Neuron (in vitro differentiated cells): ENCODE measurements at regions not wholly inside any gene's neighbourhood (a gene's known extent, or its start where the extent isn't known, plus 50 kb on each side); places are given as distances from the start of the nearest gene placed in this dataset.
"Not testable (repeated sequence)": the region's sequence is repeated elsewhere in the genome, so short reads cannot be mapped to it uniquely, and the experiment has no call there.

Experiments
- H2AFZ ChIP-seq: one replicate; pipeline ENCODE4 v1.6.1; 2013; ENCODE audit warnings: low read depth, mild to moderate bottlenecking, inconsistent platforms, low read length, moderate library complexity
- H3K27me3 ChIP-seq: one replicate; pipeline ENCODE4 v1.6.1; 2013; ENCODE audit warnings: low read length; ENCODE audit not compliant: insufficient read depth
- H3K36me3 ChIP-seq: one replicate; pipeline ENCODE4 v1.6.1; 2013; ENCODE audit warnings: low read length; ENCODE audit not compliant: insufficient read depth
- H3K4me1 ChIP-seq: one replicate; pipeline ENCODE4 v1.6.1; 2013; ENCODE audit warnings: low read length; ENCODE audit not compliant: insufficient read depth
- H3K4me3 ChIP-seq: 2 replicates; pipeline ENCODE4 v1.5.1; 2013; ENCODE audit warnings: mild to moderate bottlenecking, low read length, moderate library complexity
- H3K9me3 ChIP-seq: one replicate; pipeline ENCODE4 v1.6.1; 2013; ENCODE audit warnings: low read length

- H3K4me3 ChIP-seq = no peak overlapping the region
These were observed 181.7 kb downstream of the C9orf50 start for GRCh38 chr9:129439242-129439641.

DNA sequence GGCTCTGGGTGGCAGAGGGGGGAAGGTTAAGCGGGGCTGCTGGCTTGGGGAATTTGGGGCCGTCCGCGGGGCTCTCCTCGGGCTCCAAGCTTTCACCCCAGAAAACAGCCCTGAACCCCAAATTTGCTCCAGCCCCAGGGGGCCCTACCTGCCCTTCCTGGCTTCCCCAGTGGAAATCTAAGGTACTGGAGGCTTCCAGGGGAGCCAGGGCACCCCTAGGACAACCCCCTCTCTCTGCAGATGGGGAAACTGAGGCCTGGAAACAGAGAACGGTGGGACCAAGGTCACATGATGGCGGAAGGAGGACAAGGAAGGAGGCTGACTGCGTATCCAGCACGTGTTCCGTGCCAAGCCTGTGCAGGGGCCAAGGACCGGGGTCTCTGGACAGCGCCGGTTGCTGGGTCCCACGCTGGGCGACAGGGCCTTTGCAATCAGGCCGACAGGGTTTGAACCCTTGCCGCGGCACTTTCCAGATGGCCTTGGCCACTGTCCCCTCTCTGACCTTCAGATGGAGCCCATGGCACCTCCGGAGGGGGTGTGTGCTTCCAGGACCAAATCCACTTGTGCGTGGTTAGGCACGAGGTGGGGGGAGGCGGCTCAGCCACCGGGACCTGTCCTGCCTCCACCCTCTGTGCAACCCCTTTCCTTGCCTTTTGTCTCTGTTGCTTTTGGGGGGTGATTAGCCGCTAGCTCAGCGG is 183.1 kb downstream of the C9orf50 start:
- Histone ChIP-seq H3K27me3 (no peaks in the 10 kb centered on the region), H3K4me1 (peaks cover 19% of the 10 kb centered on the region), H3K36me3 (no peaks in the 10 kb centered on the region), H3K4me3 (peak overlapping the region; percentile 46), H3K9me3 (no peaks in the 10 kb centered on the region), H2AFZ (peak overlapping the region; percentile 90)

More at GRCh38 chr9:129439242-129439641, 181.7 kb downstream of the C9orf50 start:
- Histone ChIP-seq H2AFZ (no peak overlapping the region), H3K36me3 (no peaks in the 10 kb centered on the region), H3K9me3 (no peaks in the 10 kb centered on the region), H3K4me1 (peaks cover 19% of the 10 kb centered on the region), H3K27me3 (no peaks in the 10 kb centered on the region)

DNA sequence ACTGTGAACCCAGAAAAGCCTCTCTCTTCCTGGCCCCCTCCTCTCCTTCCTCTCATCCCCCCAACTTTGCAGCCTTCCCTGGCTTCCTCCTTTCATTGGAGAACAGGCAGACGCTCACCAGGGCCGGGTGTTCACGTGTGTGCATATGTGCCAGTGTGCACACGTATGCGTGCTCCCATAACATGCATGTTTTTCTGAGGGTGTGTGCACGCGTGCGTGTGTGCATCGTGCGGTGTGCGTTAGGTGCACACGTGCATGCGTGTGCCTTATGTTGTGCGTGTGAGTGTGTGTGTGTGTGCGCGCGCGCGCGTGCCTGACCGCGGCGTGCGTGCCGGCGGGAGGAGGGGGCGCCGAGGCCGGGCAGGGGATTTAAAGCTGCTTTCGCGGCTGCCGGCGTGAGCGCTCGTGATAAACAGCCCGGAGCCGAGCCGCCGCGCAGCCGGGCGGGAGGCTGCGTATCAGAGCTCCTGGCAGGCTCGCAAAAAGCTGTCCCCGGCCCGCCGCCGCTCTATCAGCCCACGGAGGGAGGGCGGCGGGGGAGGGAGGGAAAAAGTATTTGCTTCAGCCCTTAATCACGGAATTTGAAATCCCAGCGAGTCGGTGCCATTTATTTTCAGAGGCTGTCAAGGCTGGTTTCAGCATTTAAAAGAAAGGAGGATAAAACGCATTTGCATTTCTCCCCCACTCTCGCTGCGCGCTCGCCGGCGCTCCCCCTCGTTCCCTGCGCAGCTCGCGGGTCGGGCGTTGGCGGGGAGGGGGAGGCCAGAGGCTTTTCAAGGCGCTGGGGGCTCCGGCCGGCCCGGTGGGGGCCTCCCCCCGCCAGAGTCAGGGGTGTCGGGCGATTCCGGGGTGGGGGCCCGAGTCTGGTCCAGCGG is 183.9 kb downstream of the C9orf50 start:
- no peaks in the 10 kb centered on the region for H3K27me3 ChIP-seq
- H3K4me3 ChIP-seq = peak overlapping the region; percentile 46
- no peaks in the 10 kb centered on the region for H3K9me3 ChIP-seq
- peak overlapping the region; percentile 90 for H2AFZ ChIP-seq
- peaks cover 26% of the 10 kb centered on the region for H3K4me1 ChIP-seq
- H3K36me3 ChIP-seq = no peaks in the 10 kb centered on the region

DNA sequence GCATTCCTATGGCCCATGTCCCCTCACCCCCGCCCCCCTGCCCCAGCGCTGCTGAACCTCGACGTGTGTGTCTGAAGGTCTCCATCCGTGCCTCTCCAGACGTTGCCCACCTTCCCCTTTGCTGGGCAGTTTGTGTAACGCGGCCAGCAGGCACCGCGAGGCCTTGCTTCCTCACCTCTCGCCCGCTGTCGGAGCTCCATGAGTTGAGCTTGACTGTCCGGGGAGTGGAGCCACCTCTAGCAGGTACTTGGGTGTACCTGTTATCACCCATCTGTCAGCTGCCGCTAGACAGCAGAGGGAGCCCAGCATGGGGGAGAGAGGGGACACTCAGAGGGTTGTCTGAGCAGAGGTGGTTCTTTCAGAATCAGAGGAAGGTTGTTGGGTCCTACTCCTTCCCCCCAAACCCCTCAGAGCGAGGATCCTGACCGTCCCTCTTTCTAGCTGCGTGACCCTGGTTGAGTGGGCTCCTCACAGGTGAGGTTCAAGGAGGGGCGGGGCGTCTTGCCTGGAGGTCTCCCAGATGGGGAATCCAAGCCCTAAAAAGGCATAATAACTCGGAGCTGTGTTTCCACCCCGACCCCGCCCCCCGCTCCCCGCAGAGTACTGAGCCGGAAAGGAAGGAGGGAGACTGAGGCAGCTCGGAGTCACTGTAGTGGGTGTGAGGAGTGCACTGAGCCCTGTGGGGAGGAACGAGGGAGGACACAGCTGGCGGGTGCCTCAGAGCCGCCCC is 184.7 kb downstream of the C9orf50 start:
- H3K4me1 ChIP-seq = peaks cover 26% of the 10 kb centered on the region
- H2AFZ ChIP-seq = no peak overlapping the region
- H3K27me3 ChIP-seq = no peaks in the 10 kb centered on the region
- H3K4me3 ChIP-seq = no peak overlapping the region
- H3K36me3 ChIP-seq = no peaks in the 10 kb centered on the region
- H3K9me3 ChIP-seq = no peaks in the 10 kb centered on the region

DNA sequence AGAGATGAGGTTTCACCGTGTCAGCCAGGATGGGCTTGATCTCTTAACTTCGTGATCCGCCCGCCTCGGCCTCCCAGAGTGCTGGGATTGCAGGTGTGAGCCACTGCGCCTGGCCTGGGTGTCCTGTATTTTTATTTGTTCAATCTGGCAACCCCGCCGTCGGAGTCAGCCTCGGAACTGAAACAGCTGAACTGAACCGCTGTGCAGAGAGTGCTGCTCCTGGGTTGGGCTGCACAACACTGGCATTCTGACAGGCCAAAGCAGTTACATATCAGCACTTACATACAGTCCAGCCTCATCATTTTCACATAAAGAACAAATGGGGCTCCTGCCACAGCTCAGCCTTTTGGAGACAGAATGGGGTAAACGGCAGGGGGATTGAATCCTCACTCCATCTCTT is 185.6 kb downstream of the C9orf50 start:
- Histone ChIP-seq H3K4me1 (peaks cover 26% of the 10 kb centered on the region), H2AFZ (no peak overlapping the region), H3K27me3 (no peaks in the 10 kb centered on the region), H3K4me3 (no peak overlapping the region), H3K9me3 (no peaks in the 10 kb centered on the region), H3K36me3 (no peaks in the 10 kb centered on the region)

- no peak overlapping the region for H3K4me3 ChIP-seq
- H3K36me3 ChIP-seq = no peaks in the 10 kb centered on the region
- H3K27me3 ChIP-seq = no peaks in the 10 kb centered on the region
- H3K9me3 ChIP-seq = no peaks in the 10 kb centered on the region
- H2AFZ ChIP-seq = no peak overlapping the region
- peaks cover 26% of the 10 kb centered on the region for H3K4me1 ChIP-seq
These were observed 186.7 kb downstream of the C9orf50 start for GRCh38 chr9:129434187-129434586.

DNA sequence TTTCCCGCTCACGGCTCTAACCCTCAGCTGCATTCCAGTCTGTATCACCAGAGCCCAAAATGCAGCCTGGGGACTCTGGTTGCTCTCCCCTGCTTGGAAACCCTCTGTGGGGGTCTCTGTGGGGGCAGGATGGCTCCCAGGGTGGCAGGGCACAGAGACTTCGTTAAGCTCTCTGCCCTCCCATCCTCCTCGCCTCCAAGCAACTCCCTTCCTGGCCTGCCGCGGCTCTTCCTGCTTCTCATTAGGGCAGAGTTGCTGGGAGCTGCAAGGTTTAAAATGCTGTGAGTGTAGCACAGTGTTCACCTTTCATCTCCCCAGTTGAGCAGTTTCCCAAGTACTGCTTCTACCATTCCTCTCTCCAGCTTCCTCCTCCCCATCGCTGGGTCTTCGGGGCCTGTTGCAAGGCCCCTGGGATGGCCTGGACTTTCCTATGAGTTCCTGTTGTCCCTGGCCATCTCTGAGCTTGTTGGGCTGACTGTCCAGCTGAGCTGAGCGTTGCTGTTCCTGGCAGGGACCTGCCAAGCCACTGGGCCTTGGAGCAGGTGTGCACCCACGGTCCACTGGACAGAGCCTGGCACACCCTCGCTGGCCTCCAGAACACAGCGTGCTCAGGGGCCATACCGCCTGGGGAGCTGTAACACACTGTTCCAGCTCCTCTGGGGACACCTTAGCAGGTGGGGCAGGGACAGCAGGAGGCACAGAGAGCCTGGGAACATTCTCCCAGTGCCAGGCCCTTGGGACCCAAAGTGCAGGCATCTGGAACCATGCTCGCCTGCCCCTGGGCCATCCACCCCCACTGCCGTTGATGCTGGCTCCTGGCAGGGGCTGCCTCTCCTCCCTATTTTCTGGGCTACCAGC is 188.4 kb downstream of the C9orf50 start:
- Histone ChIP-seq H3K4me3 (no peak overlapping the region), H3K36me3 (no peaks in the 10 kb centered on the region), H2AFZ (peak overlapping the region; percentile 7), H3K27me3 (no peaks in the 10 kb centered on the region), H3K4me1 (peaks cover 29% of the 10 kb centered on the region), H3K9me3 (no peaks in the 10 kb centered on the region)

GRCh38 chr9:129430940-129431643 is 189.8 kb downstream of the C9orf50 start:
- no peaks in the 10 kb centered on the region for H3K9me3 ChIP-seq
- no peaks in the 10 kb centered on the region for H3K27me3 ChIP-seq
- H3K4me1 ChIP-seq = peaks cover 18% of the 10 kb centered on the region
- no peak overlapping the region for H2AFZ ChIP-seq
- no peaks in the 10 kb centered on the region for H3K36me3 ChIP-seq
- H3K4me3 ChIP-seq = no peak overlapping the region

DNA sequence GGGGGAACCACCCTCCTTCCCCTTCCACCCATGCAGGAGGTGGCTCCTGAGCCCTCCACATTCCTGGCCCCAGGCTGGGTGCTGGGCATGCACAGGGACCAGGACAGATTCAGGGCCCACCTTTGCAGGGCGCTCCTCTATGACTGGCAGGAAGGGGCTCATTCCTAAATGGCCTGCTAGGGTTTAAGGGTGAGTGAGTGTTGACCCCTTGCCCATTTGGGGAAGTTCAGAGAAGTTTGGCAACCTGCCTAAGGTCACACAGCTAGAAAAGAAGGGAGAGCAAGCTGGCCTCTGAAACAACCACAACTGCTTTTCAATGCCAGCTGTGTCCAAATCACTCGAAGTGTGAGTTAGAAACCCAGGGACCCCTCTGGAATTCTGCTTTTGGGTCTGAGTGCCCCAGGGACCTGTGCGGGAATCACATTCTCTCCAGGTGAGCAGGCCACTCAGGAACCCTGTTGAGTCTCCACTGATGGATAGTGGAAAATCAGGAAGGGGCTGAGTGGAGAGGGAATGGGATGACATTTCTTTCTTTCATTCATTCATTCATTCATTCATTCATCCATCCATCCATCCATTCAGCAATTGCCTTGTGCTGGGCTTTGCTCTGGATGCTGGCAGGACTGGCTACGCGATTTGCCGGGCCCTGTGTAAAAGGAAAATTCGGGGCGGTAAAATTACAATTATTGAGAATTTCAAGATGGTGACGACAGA is 191.9 kb downstream of the C9orf50 start:
- no peak overlapping the region for H2AFZ ChIP-seq
- H3K36me3 ChIP-seq = no peaks in the 10 kb centered on the region
- H3K4me1 ChIP-seq = peaks cover 18% of the 10 kb centered on the region
- H3K9me3 ChIP-seq = no peaks in the 10 kb centered on the region
- no peak overlapping the region for H3K4me3 ChIP-seq
- H3K27me3 ChIP-seq = no peaks in the 10 kb centered on the region

GRCh38 chr9:129427149-129427548 is 193.8 kb downstream of the C9orf50 start:
- Histone ChIP-seq H3K36me3 (no peaks in the 10 kb centered on the region), H3K9me3 (no peaks in the 10 kb centered on the region), H2AFZ (no peak overlapping the region), H3K27me3 (no peaks in the 10 kb centered on the region), H3K4me1 (peaks cover 20% of the 10 kb centered on the region), H3K4me3 (no peak overlapping the region)

DNA sequence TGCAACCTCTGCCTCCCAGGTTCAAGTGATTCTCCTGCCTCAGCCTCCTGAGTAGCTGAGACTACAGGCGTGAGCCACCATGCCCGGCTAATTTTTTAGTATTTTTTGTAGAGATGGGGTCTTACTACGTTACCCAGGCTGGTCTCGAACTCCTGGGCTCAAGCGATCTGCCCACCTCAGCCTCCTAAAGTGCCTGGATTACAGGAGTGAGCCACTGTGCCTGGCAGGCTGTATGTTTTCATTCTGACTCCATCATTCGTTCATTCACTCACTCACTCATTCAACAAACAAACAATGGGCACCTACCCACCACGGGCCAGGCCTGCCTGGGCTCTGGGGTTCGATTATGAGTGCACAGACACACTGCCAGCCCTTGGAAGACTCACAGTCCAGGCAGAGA is 197.1 kb downstream of the C9orf50 start:
- H3K4me1 ChIP-seq = peaks cover 22% of the 10 kb centered on the region
- H3K27me3 ChIP-seq, H3K4me3 ChIP-seq: not testable (repeated sequence)

More for the DNA sequence above, 197.1 kb downstream of the C9orf50 start:
- not testable (repeated sequence) for H3K36me3 ChIP-seq, H3K9me3 ChIP-seq, H2AFZ ChIP-seq
